ENCODE measurements at regions not wholly inside any gene's neighbourhood (a gene's known extent, or its start where the extent isn't known, plus 50 kb on each side); places are given as distances from the start of the nearest gene placed in this dataset.
"Not testable (repeated sequence)": the region's sequence is repeated elsewhere in the genome, so short reads cannot be mapped to it uniquely, and the experiment has no call there.

DNA sequence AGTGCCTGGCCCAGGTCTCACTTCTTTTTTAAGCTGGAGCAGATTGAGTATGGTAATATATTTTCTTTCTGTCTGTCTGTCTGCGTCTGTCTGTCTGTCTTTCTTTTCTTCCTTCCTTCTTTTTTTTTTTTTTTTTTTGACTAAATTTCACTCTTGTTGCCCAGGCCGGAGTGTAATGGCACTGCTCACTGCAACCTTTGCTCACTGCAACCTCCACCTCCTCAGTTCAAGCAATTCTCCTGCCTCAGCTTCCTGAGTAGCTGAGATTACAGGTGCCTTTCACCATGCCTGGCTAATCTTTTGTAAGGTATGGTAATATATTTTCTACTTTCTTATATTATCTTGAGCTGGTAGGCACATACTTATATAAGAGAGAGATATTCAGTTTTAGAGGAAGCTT, 196.3 kb upstream of the MARCKS start:
- no peak for DNase-seq

DNA sequence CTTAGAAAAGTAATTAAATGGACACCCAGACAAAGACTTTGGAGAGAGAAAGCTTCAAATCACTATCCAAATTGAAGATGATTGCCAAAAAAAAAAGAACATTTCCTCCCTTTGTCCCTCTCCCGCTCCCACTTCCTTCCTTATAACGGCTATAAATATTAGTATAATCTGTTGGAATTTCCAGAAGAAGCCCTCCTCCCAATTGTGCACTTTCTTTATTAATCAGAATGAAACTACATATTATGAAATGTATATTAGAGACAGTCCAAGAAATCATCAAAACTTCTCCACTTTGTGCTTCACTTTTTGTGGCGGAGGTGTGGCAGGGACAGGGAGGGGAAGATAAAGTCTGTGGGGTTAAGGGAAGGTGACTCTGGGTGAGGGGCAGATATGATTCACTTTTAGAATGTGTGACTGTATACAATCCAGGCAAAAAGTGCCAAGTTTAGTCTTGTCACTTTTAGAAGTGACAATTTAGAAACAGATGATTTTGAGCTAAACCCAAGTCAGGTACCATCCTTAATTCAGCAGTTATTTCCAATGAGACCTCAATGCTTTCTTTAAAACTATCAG, 195.0 kb upstream of the MARCKS start:
- DNase-seq: no peak

DNA sequence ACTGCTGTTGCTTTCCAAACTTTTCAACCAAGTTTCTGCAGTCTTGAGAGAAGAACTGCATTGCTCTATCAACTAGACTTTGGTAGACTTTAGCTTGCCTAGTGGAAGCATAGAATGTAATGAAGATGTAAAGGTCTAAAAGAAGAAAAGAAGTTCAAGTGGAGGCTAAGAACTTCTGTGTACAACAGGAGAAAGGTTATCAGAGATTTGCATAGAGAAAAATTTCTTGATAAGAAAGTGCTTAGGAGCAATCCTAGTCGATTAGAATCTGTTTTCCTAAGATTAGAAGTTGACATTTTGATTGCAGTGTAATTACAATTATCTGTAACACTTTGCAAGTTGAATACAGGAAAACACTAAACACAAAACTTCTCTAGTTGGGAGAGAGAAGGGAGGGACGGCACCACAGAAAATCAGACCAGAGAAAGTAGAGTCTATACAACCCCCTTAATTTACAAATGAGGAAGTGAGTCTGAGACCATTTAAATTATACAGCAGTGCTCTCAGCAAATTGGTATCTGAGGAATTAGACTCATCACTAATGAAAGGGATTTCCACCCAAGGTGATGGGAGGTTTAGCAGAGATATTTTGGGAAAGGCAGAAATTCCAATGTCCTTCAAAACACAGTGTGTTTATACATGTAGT, 194.3 kb upstream of the MARCKS start:
- no peak for DNase-seq

DNA sequence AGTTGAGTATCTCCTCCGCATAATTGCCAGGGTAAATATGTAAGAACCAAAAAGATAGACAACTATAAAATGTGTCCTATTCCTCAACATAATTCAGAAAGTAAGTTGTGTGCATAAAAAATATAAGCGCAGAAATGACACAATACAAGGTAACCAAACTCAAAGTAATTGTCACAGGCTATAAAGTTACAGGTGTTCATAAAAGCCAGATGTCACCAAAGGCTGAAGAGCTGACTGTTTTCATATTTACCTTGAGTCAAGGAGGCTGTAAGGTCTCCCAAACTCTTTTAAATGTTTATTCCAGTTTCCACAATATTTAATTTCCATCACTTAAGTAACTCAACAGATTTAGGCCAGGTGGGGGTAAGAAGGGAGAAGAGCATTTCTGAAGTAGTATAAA, 192.2 kb upstream of the MARCKS start:
- DNase-seq: no peak

DNA sequence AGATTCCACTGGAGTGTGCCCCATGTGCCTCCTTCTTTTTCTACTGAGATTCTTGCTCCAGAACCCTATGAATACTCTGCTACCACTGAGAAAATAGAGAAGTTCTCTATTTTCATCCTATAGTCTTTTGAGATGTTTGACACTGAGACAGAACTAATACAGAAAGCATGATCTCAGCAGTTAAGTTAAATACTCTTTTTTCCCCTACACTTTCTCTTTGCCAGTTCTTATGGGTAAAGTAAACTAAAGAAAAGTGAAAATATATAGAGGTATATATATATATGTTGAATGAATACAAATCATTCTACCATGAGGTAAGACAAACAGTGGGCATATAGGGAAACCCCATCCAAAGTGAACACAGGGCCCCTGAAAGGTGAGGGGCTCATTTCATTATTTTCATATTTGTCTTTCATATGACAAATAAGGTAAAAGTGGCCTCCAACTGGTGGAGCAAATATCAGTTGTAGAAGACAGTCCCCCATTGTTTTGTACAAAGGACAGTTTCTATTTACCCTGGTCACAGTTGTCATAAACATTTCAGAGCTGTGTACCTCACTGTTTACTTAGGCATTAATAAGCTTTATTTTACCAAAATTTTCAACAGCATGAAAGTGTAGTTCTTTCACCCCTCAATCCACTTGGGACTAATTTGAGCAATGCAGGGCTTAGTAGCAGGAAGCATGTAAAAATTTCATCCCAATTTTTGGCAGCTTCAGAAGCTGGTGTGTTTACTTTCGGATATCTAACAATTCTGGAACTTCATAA, 188.3 kb upstream of the MARCKS start:
- DNase-seq: no peak

DNA sequence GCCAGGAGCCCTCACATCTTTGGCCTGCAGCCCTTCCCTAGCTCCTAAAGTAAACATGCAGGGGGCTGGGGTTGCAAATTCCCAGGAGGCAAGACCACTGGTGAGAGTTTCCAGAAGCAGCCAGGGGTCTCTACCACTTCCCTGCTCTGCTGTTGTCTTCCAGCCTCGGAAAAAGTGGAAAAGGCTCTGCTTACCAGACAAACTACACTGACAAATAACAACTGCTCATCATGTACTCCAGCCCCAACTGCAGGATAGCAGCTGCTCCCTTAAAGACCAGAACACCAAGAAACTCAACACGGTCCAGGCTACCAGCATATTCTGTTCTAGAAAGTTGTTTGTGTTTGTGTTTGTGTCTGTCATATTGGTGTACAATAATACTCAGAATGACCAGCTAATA, 187.5 kb upstream of the MARCKS start:
- DNase-seq: no peak

DNA sequence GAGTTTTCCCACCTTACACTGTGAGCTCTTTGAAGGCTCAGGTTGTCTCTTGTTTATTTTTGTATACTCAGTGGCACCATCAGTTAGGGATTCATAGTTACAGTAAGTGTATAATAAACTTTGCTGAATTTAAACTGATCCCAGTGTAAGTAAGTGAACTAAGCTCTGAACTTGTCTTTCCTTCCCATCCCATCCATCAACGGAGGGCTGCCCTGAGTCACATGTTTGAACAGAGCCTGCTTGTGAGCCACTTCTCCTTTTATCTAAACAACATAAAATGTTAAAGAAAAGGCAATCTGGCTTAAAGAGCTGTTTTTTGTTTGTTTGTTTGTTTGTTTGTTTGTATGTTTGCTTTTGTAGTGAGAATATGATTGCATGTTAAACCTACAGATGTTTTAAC, 185.7 kb upstream of the MARCKS start:
- no peak for DNase-seq

DNA sequence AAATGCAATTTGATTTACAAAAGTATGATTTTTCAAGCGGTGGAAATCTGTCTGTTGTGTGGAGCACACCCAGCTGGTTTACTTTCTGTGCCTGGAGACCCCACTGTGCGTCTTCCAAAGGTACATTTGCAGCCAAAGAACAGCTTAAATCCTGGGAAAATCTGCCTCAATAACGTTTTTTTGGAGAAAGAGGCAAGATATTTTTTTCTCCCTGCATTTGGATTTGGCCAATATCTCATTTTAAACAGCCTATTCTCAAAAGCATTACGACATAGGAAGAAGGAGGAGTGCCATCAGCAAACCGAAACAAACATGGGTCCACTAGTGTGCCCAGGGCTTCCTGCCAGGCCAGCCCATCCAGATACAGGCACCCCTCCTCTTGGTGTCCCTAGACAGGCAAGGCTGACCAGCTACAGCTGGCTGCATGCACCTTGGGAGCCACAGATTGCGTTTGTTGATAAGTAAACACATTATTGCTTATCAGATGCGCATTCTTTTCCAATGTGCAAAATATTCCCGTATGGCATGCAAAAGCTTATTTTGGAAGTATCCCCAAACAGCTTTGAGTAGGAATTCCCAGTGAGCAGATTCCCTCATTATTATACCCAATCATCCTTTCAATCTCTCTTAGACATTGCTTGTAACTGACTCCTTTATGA, 184.5 kb upstream of the MARCKS start:
- DNase-seq: no peak

DNA sequence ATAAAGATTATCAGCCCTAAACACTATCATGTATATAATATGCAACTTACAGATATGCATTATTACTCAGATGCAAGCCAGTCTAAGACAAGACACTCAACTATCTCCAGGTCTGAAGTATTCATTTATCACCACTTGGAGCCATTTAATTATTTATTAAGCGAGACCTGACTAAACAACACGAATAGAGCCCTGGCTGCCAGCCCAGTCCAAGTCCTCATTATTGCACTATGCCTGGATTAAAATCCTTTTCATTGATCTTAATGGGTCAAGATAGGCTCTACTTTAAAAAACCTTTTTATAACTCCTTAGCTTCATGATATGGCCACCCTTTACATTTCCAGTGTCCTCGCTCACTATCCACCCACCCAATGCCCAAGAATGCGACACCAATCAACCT, 183.1 kb upstream of the MARCKS start:
- no peak for DNase-seq

DNA sequence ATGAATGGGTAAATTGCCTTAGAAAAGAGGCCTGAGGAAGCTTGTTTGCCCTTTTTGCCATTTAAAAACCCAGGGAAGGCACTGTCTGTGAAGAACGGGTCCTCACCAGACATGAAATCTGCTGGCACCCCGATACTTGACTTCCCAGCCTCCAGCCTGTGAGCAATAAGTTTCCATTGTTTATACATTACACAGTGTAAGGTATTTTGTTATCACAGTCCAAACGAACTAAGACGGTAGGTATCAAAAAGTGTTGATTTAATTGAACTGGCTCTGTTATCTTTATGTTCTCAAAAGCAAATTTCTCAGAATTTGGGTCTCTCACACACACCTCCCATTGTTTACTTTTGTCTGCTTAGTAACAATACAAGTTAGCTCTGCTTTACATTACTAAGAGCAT, 181.1 kb upstream of the MARCKS start:
- no peak for DNase-seq

DNA sequence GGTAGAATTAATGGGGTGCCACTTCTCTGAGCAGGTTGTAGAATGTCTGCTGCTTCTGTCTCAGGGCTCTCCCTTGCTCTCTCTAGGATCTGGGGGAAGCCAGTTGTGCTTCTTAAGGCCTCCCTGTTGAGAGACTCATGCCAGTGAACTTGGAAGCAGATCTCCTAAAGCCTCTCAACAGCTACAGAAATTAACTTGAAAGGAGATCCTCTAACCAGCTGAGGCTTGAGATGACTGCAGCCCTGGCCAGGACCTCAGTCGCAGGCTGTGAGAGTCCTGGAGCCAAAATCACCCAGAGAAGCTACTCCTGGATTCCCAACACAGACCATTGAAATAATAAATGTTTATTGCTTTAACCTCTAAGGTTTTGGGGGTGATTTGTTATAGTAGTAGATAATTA, 180.2 kb upstream of the MARCKS start:
- no peak for DNase-seq

DNA sequence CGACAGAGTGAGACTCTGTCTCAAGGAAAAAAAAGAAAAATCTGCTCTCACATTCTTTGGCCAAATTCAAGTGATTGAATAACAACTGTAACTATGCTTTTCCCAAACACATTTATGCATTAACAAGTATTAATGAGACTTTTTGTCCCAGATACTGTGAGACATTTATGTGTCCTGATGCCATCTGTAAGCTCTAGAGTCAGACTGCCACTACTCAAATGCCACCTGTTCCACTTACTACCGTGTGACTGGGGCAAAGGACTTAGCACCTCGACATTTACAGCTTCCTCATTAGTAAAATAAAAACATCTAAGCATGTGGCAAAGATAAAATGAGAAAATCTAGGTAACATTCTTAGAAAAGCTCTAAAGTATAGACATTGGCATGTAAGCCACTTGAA, 178.1 kb upstream of the MARCKS start:
- DNase-seq: no peak

DNA sequence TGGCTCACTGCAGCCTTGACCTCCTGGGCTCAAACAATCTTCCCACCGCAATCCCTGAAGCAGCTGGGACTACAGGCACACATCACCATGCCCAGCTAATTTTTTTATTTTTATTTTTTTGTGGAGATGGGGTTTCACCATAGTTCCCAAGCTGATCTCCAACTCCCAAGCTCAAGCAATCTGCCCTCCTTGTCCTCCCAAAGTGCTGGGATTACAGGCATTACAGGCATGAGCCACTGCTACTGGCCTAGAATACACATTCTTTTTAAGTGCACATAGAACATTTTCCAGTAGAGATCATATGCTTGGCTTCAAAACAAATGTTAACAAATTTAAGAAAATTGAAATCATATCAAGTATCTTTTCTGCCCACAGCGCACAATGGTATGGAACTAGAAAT, 176.8 kb upstream of the MARCKS start:
- no peak for DNase-seq

DNA sequence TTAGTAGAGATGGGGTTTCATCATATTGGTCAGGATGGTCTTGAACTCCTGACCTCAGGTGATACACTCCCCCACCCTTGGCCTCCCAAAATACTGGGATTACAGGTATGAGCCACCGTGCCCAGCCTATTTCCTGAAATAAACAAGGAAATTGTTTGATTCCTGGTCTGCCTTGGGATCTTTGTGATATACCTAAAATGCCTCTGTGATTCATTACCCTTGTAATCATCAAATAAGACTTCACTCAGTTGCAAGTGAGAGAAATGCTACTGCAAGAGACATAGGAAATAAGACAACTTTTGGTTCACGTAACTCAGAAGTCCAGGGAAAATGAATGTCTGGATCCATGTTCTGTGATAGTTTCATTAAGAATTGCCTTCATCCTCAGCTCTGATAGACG, 173.2 kb upstream of the MARCKS start:
- no peak for DNase-seq

DNA sequence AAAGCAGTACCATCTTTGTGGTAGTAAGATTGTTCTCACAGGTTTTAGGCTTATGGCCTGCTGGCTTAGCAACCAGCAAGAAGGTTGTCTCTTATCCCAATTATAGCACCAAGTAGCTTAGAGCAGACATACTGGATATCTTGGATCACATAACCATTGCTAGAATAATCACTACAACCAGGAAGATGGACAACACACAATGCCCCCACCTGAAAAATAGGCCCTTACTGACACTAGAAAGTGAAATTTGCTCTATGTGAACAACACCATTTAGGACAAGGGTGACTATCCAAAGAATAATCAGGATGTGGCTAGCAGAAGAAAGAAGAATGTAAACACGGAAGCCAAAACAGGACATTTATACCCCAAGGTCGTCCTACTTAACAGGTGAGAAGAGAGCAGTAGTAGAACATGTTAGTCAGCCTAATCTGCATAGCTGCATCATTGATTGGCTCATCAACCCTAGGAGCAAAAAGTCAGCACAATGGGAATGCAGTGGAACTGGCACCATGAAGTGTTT, 172.7 kb upstream of the MARCKS start:
- no peak for DNase-seq

DNA sequence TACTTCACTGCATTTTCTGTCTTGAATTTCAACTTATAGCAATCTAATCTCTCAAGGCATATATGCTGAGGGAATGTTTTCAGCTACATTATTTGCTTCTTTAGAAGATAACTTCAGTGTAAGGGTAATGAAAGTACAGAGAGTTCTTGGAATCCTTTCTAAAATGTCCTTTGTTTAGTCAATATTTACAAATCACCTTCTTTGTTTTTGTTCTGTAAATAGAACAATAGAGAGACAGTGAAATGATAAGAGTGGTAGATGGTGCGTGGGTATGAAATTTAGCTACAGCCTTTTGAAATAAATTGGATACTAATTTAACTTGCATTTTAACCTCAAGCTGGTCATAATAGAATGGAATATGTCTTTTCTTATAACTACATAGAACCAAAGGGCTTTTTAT, 171.1 kb upstream of the MARCKS start:
- DNase-seq: no peak

DNA sequence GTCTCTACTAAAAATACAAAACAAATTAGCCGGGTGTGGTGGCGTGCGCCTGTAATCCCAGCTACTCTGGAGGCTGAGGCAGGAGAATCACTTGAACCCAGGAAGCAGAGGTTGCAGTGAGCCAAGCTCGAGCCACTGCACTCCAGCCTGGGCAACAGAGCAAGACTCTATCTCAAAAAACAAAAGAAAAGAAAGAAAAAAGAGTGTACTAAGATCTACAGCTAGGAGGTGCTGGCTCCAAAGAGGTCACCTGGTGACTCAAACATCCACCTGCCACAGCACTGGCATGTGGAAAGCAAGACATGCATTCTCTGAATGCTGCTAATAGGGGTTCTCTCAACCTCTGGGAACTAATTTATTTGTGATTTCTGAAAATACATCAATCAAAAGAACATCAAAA, 167.5 kb upstream of the MARCKS start:
- DNase-seq: not testable (repeated sequence)

DNA sequence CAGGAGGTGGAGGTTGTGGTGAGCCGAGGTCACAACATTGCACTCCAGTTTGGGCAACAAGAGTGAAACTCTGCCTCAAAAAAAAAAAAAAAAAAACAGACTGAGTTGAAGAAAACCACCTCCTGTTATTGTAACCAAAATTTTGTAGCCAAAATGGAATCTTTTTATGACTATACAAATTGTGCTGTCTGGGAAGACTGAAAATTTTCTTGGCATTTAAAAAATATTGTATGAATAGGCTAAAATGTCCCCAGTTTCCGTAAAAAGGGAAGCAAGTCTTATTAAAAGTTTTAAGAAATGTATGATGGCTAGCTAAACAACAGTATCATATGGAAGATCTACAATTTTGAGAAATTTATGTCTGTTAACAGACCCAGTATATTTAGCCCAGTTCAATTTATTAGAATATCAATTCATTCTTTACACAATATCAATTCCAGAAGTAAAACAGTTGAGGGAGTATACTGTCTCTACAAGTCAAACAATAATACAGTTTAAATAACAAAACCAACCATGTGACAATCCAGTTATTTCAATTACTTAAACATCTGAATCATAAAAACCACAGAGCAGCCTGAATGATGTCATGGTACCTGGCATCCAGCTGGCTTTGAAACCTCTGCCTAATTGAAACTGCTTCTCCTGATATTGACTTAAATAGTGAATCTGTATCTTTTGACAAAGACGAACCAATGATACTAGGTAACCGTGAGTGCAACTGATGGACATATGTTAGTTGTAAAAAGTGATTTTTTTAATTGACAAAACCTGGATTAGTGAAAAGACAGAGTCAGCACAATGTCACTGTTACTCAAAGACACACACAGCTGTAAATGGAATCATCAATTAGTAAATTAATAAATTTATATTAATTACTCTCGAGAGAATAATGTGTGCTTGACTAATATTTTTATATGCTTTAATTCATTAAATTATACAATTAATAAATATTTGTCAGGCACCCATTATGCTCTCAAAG, 166.6 kb upstream of the MARCKS start:
- no peak for DNase-seq

DNA sequence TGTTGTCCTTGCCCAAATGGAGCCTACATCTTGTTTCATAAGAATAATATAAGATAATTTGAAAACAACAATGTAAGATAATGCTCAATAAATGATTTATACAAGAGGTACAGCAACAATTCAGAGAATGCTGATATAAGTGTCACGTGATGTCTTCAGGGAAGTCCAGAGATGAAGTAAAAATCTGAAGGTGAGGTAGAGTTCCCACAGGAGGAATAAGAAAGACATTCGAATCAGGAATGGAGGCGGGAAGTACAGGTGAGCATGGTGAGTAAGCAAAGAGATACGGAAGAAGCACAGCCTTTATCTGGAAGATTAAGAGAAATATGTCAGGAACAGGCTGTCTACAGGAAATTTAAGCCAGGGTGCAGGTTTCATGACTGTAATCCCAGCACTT, 165.9 kb upstream of the MARCKS start:
- DNase-seq: no peak

DNA sequence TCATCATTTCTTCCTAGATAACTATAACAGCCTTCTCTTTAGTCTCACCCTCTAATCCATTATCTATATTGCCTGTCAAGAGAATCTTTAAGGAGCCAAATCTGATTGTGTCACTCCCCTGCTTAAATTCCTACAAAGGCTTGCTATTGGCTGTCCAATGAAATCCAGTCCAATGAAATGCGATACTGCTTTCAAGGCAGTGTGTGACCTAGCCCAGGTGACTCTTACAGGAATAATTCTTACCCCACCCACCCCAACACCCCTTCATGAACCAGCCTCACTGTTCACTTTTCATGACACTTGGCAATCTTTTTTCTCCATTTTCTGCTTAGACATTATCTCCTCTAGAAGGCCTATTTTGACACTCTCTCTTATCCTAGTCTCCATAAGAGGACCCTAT, 163.3 kb upstream of the MARCKS start:
- DNase-seq: no peak

DNA sequence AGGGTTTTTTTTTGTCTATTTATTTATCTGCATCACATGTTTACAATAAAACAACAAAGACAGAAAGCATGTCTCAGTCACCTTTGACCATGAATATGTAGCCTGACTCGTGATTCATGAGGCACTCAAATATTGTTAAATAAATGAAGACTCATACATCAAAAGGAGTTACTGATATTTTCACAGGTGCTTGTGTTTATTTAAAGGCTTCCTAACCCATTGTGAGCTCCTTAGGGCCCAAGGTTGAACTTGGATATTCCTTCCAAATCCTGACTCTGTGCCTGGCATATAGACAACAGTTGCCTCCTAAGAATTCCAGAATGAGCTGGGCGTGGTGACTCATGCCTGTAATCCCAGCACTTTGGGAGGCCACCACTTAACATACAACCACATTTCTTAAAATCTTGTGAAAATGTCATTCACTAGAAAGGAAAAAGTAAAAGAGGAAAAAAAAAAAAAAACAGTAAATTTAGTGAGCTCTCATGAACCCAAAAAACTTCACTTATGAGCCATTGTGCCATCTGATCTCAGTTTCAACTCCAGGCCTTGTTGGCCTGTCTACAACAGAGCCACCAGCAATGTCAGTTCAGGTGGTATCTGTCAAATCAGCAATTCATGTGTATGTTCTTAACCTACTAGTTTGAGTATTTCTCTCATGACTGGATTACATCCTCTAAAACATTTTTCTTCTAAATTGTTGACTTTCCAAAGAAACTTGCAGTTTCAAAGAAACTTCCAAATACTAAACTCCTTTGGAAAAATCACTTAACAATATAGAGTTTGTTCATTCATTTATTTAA, 162.7 kb upstream of the MARCKS start:
- DNase-seq: no peak

DNA sequence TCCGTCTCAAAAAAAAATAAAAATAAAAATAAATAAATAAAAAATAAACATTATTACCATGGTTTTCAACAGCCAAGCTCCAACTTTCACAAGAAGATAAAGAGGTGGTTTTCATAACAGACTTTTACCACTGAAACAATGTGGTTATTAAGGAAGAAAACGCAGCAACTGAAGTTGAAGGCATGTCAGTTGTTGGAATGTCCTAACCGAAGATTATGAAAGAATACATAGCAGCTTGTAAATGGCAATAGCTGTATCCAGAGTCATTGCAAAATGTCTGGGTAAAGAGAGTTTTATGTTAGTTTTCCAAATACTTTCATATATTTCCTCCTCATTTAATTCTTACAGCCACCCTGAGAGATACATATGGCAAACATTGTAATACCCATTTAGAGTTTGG, 161.6 kb upstream of the MARCKS start:
- no peak for DNase-seq

Data from NK-92 treated with Interleukin-12 subunit alpha and Interleukin-12 subunit beta, amount 100 ng/mL, for 24 hours (cell line).